ENCODE measurements at regions not wholly inside any gene's neighbourhood (a gene's known extent, or its start where the extent isn't known, plus 50 kb on each side); places are given as distances from the start of the nearest gene placed in this dataset.
"Not testable (repeated sequence)": the region's sequence is repeated elsewhere in the genome, so short reads cannot be mapped to it uniquely, and the experiment has no call there.

DNA sequence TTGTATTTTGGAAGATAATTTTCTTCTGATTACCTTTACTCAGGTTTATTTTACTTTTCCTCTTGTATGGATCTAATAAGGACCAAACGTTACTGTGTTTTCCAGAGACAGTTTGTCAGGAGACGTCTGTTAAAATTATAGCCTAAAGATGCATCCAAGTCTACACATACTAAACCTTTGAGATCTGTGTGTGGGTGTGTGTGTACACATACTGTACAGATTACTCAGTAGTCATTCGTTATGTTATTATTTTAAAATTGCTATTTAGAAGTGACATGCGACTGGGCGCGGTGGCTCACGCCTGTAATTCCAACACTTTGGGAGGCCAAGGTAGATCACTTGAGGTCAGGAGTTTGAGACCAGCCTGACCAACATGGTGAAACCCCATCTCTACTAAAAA is 51.6 kb upstream of the CNTLN start:
- peak; percentile 16 for DNase-seq (ENCODE audit: low read depth)

GRCh38 chr9:17082343-17083064 is 52.3 kb upstream of the CNTLN start:
- peak; percentile 56 for DNase-seq (ENCODE audit: low read depth)

GRCh38 chr9:17081814-17082213 is 53.0 kb upstream of the CNTLN start:
- no peak for DNase-seq (ENCODE audit: low read depth)

DNA sequence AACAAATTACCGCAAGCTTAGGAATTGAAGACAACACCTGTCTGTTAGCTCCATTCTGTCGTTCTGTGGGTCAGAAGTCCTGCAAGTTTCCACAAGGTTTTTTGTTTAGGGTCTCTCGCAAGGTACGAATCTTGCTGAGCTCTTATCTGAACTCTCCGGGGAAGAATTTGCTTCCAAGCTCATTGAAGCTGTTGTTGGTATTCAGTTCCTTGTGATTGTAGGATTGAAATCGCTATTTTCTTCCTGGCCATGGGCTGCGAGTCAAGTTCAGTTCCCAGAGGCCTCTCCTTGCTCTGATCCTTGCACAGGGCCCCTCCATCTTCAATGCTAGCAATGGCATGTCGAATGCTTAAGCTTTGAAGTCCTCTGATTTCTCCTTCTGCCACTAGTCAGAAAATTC is 53.5 kb upstream of the CNTLN start:
- DNase-seq (ENCODE audit: low read depth): no peak

- DNase-seq (ENCODE audit: low read depth): peak; percentile 63
Observed at GRCh38 chr9:17075758-17076485, 58.9 kb upstream of the CNTLN start.

- DNase-seq (ENCODE audit: low read depth): no peak
Observed at GRCh38 chr9:17075146-17075757, 59.6 kb upstream of the CNTLN start.

DNA sequence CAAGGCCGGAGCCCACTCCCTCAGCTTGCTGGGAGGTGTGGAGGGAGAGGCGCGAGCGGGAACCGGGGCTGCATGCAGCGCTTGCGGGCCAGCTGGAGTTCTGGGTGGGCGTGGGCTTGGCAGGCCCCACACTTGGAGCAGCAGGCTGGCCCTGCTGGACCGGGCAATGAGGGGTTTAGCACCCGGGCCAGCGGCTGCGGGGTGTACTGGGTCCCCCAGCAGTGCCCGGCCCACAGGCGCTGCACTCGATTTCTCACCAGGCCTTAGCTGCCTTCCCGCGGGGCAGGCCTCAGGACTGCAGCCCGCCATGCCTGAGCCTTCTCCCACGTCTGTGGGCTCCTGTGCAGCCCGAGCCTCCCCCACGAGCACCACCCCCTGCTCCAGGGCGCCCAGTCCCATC is 62.3 kb upstream of the CNTLN start:
- not testable (repeated sequence) for DNase-seq (ENCODE audit: low read depth)

DNA sequence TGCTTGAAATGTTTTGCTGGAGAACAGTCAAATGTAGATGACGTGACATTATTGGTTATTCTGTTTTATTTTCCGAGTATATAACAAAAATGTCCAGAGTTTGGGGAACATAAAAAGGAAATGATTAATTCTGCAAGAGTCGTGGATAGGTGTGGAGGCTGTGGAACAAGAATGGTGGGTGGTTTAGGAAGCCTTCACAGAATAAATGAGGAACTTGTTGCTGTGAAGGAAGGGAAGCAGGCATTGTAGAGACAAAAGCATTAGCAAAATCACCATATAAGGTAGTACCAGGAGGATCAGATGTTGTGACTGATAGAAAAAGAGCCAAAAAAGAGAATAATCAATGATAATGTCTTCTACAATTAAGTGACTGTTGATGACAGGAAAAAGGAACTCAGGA is 66.2 kb upstream of the CNTLN start:
- DNase-seq (ENCODE audit: low read depth): no peak

DNA sequence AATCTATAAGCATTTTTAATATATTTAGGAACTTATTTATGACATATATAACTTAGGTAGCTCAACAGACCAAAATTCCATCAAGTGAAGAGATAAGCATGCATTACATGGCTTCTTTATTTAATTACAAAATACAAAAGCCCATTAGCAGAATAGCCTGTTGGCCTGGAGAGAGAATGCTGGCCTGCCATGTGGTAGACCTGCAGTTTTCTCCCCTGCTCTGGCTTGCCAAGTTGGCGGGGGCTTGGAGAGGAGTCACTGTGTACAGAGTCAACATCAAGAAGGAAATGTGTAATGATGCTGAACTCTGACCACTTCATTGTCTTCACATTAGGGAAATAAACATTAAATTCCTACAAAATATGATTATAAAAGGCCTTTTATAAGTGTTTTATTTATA is 69.8 kb upstream of the CNTLN start:
- no peak for DNase-seq (ENCODE audit: low read depth)

DNA sequence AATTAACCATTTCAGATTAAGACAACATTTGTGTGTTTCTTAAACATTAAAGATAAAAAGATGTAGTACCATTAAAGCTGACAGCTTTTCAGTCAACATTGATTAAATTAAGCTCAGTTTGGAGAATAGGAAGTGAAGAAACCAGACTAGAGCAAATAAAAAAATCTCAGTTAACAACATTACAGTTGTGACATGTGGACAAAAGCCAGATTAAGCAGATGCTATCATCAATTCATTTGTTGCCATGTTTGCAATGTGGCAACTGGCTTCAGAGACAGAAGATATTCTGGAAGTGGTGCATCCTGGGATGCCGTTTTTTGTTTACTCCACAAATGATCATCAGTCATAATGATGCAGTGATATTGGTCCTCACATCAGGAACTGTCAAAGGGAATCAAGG is 70.3 kb upstream of the CNTLN start:
- DNase-seq (ENCODE audit: low read depth): no peak

DNA sequence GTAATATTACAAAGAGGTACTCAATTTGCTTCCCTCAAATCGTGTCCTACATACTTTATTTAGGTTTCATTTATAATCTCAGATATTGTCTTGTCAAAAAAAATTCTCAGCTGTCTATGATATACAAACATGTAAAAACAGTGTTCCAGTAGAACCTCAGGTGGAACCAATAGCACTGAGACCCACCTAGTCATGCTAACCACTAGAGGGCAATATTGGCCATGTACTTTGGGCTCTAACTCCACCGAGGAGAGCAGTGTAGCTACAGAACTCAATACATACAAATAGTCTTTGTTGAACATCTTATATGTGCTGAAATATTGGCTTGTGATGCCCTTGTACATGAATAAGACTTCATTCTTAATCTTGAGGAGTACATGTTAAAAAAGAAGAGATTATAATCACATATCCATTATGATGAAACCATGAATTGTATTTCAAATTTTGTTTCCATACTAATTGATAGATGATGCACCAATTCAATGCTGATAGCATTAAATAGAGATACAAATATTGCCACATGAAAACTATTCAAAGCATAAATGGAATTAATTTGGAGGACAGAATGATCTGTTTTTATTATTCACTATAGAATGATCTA is 71.2 kb upstream of the CNTLN start:
- DNase-seq (ENCODE audit: low read depth): peak; percentile 66

DNA sequence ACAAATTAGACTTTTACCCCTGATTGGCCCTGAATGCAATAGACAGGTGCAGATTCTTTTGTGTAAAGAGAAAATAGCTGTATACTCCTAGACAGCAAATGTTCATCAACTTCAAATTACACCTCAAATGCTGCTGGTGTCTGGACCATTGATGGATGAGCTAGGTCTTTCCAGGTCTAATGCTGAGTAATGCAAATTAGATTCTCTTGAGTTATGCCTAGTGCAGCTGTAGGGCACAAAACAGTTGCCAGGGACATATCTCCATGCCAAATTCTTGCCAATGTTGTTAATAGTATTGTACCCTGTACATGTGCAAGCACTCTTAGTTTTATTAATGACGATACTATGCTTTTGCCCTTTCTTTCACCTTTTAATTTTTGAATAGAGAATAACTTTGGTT is 72.3 kb upstream of the CNTLN start:
- no peak for DNase-seq (ENCODE audit: low read depth)

DNA sequence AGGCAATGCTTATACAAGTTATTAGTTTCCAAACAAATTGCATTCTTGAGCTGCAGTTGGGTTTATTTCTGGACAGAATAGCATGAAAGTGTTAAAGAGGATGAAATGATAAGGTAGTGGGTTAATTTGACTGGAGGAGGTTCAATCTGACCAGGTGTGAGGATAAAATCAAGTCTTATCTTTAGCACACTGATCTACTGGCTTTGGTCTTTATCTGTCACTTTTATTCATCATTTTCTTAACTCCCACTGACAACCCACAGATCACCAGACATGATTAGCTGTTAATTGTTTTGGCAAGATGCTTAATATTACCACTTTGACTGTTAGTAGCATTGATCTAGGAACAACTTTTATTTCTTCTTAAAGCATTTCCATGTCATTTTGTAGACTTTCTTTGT is 74.4 kb upstream of the CNTLN start:
- no peak for DNase-seq (ENCODE audit: low read depth)

DNA sequence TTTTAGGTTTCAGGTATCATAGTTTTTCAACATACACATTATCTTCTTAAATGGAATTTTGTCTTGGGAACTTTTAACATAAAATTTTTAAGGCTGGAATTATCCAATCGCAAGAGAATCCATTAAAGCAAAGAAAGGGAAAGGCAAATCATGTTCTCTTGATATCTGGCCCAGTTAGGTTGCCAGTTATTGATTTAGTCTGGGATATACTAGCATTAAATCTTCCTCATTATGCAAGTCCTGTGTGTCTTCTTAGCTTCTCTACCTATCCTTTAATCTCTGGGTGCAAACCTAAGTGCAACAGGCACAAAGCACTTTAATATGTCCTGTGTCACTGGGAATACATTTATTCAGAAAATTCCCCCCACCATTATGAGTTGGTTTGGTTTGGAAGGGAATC is 75.4 kb upstream of the CNTLN start:
- DNase-seq (ENCODE audit: low read depth): no peak

- no peak for DNase-seq (ENCODE audit: low read depth)
Observed at GRCh38 chr9:17057729-17058128, 77.1 kb upstream of the CNTLN start.

- no peak for DNase-seq (ENCODE audit: low read depth)
Observed at GRCh38 chr9:17052626-17053025, 82.2 kb upstream of the CNTLN start.

GRCh38 chr9:17045381-17045940 is 89.4 kb upstream of the CNTLN start:
- no peak for DNase-seq (ENCODE audit: low read depth)

DNA sequence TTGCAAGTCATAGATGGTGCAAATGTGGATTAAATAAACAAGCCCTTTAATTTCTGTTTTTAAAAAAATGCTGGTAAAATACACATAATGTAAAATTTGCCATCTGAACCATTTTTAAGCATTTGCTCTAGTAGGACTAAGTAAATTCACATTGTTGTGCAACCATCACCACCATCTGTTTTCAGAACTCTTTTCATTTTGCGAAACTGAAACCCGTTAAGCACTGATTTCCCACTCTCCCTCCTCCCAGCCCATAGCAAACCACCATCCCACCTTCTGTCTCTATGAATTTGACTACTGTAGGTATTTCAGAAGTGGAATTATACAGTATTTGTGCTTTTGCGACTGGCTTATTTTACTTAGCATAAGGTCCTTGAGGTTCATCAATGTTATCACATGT is 103.3 kb upstream of the CNTLN start:
- DNase-seq (ENCODE audit: low read depth): peak; percentile 5

GRCh38 chr9:17025281-17025680 is 109.6 kb upstream of the CNTLN start:
- no peak for DNase-seq (ENCODE audit: low read depth)

DNA sequence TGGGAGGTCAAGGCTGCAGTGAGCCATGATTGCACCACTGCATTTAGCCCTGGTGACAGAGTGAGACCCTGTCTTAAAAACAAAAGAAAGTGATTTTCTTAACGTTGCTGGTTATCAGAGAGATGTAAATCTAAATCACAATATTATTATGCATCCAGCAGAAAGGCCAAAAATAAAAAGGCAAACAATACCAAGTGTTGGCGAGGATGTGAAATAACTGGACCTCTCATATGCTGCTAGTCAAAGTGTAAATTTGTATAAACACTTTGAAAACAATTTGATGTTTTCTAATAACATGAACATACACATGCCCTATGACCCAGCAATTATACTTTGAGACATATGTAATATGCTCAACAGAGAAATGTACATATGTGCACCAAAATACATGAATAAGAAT is 110.7 kb upstream of the CNTLN start:
- no peak for DNase-seq (ENCODE audit: low read depth)

GRCh38 chr9:17021387-17021970 is 113.4 kb upstream of the CNTLN start:
- peak; percentile 9 for DNase-seq (ENCODE audit: low read depth)

- DNase-seq (ENCODE audit: low read depth): no peak
Observed at GRCh38 chr9:17019398-17019797, 115.4 kb upstream of the CNTLN start.
